ENCODE measurements at regions not wholly inside any gene's neighbourhood (a gene's known extent, or its start where the extent isn't known, plus 50 kb on each side); places are given as distances from the start of the nearest gene placed in this dataset.
"Not testable (repeated sequence)": the region's sequence is repeated elsewhere in the genome, so short reads cannot be mapped to it uniquely, and the experiment has no call there.

- not testable (repeated sequence) for DNase-seq
These were observed 596.5 kb upstream of the DEFB115 start for GRCh38 chr20:30660982-30661381.

GRCh38 chr20:30668418-30668817 lies 589.0 kb upstream of the DEFB115 start:
- ATAC-seq: not testable (repeated sequence)

More at GRCh38 chr20:30660982-30661381, 596.5 kb upstream of the DEFB115 start:
- not testable (repeated sequence) for ATAC-seq

GRCh38 chr20:30669330-30670029 lies 588.0 kb upstream of the DEFB115 start:
- not testable (repeated sequence) for ATAC-seq, DNase-seq

More at GRCh38 chr20:30668418-30668817, 589.0 kb upstream of the DEFB115 start:
- DNase-seq: not testable (repeated sequence)

- not testable (repeated sequence) for ATAC-seq, DNase-seq
These were observed 586.3 kb upstream of the DEFB115 start for GRCh38 chr20:30671120-30671519.

GRCh38 chr20:30675988-30676564 lies 581.4 kb upstream of the DEFB115 start:
- not testable (repeated sequence) for ATAC-seq, DNase-seq

GRCh38 chr20:30682236-30682635 lies 575.2 kb upstream of the DEFB115 start:
- ATAC-seq, DNase-seq: not testable (repeated sequence)

GRCh38 chr20:30712861-30713260 lies 544.6 kb upstream of the DEFB115 start:
- DNase-seq, ATAC-seq: not testable (repeated sequence)

GRCh38 chr20:30719415-30720199 lies 537.9 kb upstream of the DEFB115 start:
- not testable (repeated sequence) for DNase-seq, ATAC-seq

GRCh38 chr20:30723511-30723910 lies 534.0 kb upstream of the DEFB115 start:
- not testable (repeated sequence) for ATAC-seq, DNase-seq

- DNase-seq: peak; percentile 10
These were observed 533.4 kb upstream of the DEFB115 start for GRCh38 chr20:30723934-30724687.

GRCh38 chr20:30724688-30725074 lies 532.8 kb upstream of the DEFB115 start:
- not testable (repeated sequence) for ATAC-seq, DNase-seq

More at GRCh38 chr20:30723934-30724687, 533.4 kb upstream of the DEFB115 start:
- not testable (repeated sequence) for ATAC-seq

GRCh38 chr20:30725188-30725587 lies 532.3 kb upstream of the DEFB115 start:
- ATAC-seq, DNase-seq: not testable (repeated sequence)

- not testable (repeated sequence) for ATAC-seq, DNase-seq
These were observed 529.1 kb upstream of the DEFB115 start for GRCh38 chr20:30728271-30728885.

Measured in stimulated activated naive CD8-positive, alpha-beta T cell treated with anti-CD3 and anti-CD28 coated beads, Interleukin-15, Interleukin-2, amounts not matched to agents 100 U/mL and 50 U/mL, for 24 hours (primary cell).